H1 (cell line): ENCODE measurements at regions not wholly inside any gene's neighbourhood (a gene's known extent, or its start where the extent isn't known, plus 50 kb on each side); places are given as distances from the start of the nearest gene placed in this dataset.

Experiments
- CTCF ChIA-PET: fragments of 300-600 bp; sonication (Branson Sonifier 250); formaldehyde crosslinking; loops from one replicate; lab custom pipeline; 2021; ENCODE audit not compliant: partially characterized antibody; lab: Charles Lee
- POLR2A ChIA-PET: fragments of 300-600 bp; sonication (Branson Sonifier 250); formaldehyde crosslinking; loops from one replicate; lab custom pipeline; 2021; ENCODE audit warnings: inconsistent platforms; ENCODE audit not compliant: partially characterized antibody; lab: Charles Lee
- DNase-seq, 2 experiments: peaks; one replicate each; pipeline versions ENCODE4 v3.0.0 to v3.0.0-alpha.2; 2010 to 2022; ENCODE audit warnings: low spot score in 2 of 2, low read depth in 1 of 2, mixed read lengths in 1 of 2
- FAIRE-seq: peaks from 2 replicates; lab custom pipeline; 2011; peaks lifted over from hg19 to GRCh38; lab: Jason Lieb, UNC
- H2AFZ ChIP-seq: 2 replicates; pipeline ENCODE4 v1.8.1; 2012; ENCODE audit warnings: low read length, inconsistent platforms
- H2AK5ac ChIP-seq: 2 replicates; pipeline ENCODE4 v1.6.1; 2013; ENCODE audit warnings: low read depth, low read length
- H2BK120ac ChIP-seq: replicated peaks from 2 replicates; pipeline ENCODE3; 2013; ENCODE audit warnings: low read depth, low read length, inconsistent platforms
- H2BK12ac ChIP-seq: 2 replicates; pipeline ENCODE4 v1.6.1; 2013; ENCODE audit warnings: low read depth, low read length
- H2BK15ac ChIP-seq: 2 replicates; pipeline ENCODE4 v1.6.1; 2013; ENCODE audit warnings: low read length
- H2BK20ac ChIP-seq: 2 replicates; pipeline ENCODE4 v1.6.1; 2013; ENCODE audit warnings: low read length
- H2BK5ac ChIP-seq: 2 replicates; pipeline ENCODE4 v1.6.1; 2013; ENCODE audit warnings: low read depth, low read length
- H3K14ac ChIP-seq: 2 replicates; pipeline ENCODE4 v1.6.1; 2013; ENCODE audit warnings: inconsistent platforms; ENCODE audit not compliant: insufficient read length
- H3K18ac ChIP-seq: 2 replicates; pipeline ENCODE4 v1.6.1; 2013; ENCODE audit warnings: low read length; ENCODE audit errors: extremely low read depth
- H3K23ac ChIP-seq: 2 replicates; pipeline ENCODE4 v1.6.1; 2013; ENCODE audit warnings: inconsistent platforms; ENCODE audit not compliant: insufficient read length
- H3K23me2 ChIP-seq: 2 replicates; pipeline ENCODE4 v1.6.1; 2013; ENCODE audit warnings: low read depth, low read length
- H3K27ac ChIP-seq: 2 replicates; pipeline ENCODE4 v1.6.1; 2011; ENCODE audit warnings: low read depth, low read length, inconsistent platforms
- H3K27me3 ChIP-seq, 4 experiments: replicated peaks in 1 of 4; 1 replicate in 1 of 4; 2 replicates in 3 of 4; pipeline versions ENCODE4 v1.6.1 to v1.8.1; 2011 to 2013; ENCODE audit warnings: low read length in 3 of 4, mild to moderate bottlenecking in 3 of 4, inconsistent platforms in 2 of 4, mixed read lengths in 2 of 4, moderate library complexity in 1 of 4; ENCODE audit not compliant: control insufficient read depth in 3 of 4, insufficient read depth in 3 of 4; ENCODE audit errors: extremely low read depth in 1 of 4
- H3K36me3 ChIP-seq, 4 experiments: 2 replicates each; pipeline versions ENCODE4 v1.6.1 to v1.8.1; 2011 to 2013; ENCODE audit warnings: mild to moderate bottlenecking in 4 of 4, low read length in 3 of 4, moderate library complexity in 2 of 4, control low read depth in 1 of 4, inconsistent platforms in 1 of 4; ENCODE audit not compliant: insufficient read depth in 4 of 4, control insufficient read depth in 2 of 4
- H3K4ac ChIP-seq: replicated peaks from 2 replicates; pipeline ENCODE3; 2013; ENCODE audit warnings: low read length, low read depth, mixed read lengths, inconsistent platforms; ENCODE audit not compliant: insufficient read length
- H3K4me1 ChIP-seq, 4 experiments: replicated peaks in 1 of 4; 1 replicate in 1 of 4; 2 replicates in 3 of 4; pipeline versions ENCODE4 v1.6.1 to v1.8.1; 2011 to 2013; ENCODE audit warnings: low read length in 3 of 4, inconsistent platforms in 2 of 4, mixed read lengths in 1 of 4; ENCODE audit not compliant: insufficient read depth in 4 of 4, control insufficient read depth in 3 of 4
- H3K4me2 ChIP-seq, 2 experiments: 2 replicates each; pipeline versions ENCODE4 v1.6.1 to v1.8.1; 2011 to 2013; ENCODE audit warnings: low read depth in 2 of 2, low read length in 2 of 2, control low read depth in 1 of 2, inconsistent platforms in 1 of 2, mild to moderate bottlenecking in 1 of 2; ENCODE audit not compliant: insufficient read depth in 1 of 2
- H3K4me3 ChIP-seq, 4 experiments: fragments of 200-600, 300-600 bp in 1 of 4; sonication (generic), shearing (Covaris generic), sonication (Bioruptor Twin) in 1 of 4; 2 replicates each; pipeline versions ENCODE4 v1.5.1 to v1.8.1; 2011 to 2016; ENCODE audit warnings: low read length in 4 of 4, low read depth in 3 of 4, control low read depth in 2 of 4, inconsistent platforms in 2 of 4, mild to moderate bottlenecking in 2 of 4, mixed read lengths in 1 of 4, moderate library complexity in 1 of 4; ENCODE audit not compliant: insufficient read depth in 2 of 4; ENCODE audit errors: extremely low read depth in 1 of 4
- H3K56ac ChIP-seq: replicated peaks from 2 replicates; pipeline ENCODE3; 2013; ENCODE audit warnings: low read depth, mild to moderate bottlenecking, mixed read lengths, low read length, inconsistent platforms; ENCODE audit not compliant: insufficient read length
- H3K79me1 ChIP-seq: 2 replicates; pipeline ENCODE4 v1.6.1; 2013; ENCODE audit warnings: low read depth, low read length, control low read depth
- H3K79me2 ChIP-seq, 2 experiments: 2 replicates each; pipeline versions ENCODE4 v1.6.1 to v1.8.1; 2012 to 2013; ENCODE audit warnings: low read length in 2 of 2, mild to moderate bottlenecking in 2 of 2, inconsistent platforms in 1 of 2; ENCODE audit not compliant: insufficient read depth in 2 of 2, control insufficient read depth in 1 of 2
- H3K9ac ChIP-seq, 4 experiments: replicated peaks in 1 of 4; 1 replicate in 1 of 4; 2 replicates in 3 of 4; pipeline versions ENCODE4 v1.6.1 to v1.8.1; 2011 to 2013; ENCODE audit warnings: low read depth in 3 of 4, low read length in 3 of 4, control low read depth in 2 of 4, mild to moderate bottlenecking in 2 of 4, moderate library complexity in 2 of 4, inconsistent platforms in 1 of 4; ENCODE audit errors: extremely low read depth in 1 of 4
- H3K9me3 ChIP-seq, 2 experiments: 2 replicates each; pipeline versions ENCODE4 v1.6.1 to v1.8.1; 2012 to 2013; ENCODE audit warnings: mild to moderate bottlenecking in 2 of 2, moderate library complexity in 2 of 2, control low read depth in 1 of 2, inconsistent platforms in 1 of 2, low read depth in 1 of 2, low read length in 1 of 2, mixed read lengths in 1 of 2; ENCODE audit not compliant: insufficient read depth in 2 of 2
- H4K20me1 ChIP-seq, 2 experiments: replicated peaks in 1 of 2; 2 replicates each; pipeline versions ENCODE3 to v1.8.1; 2011 to 2013; ENCODE audit warnings: inconsistent platforms in 2 of 2, low read length in 2 of 2, mild to moderate bottlenecking in 1 of 2; ENCODE audit not compliant: insufficient read depth in 2 of 2, control insufficient read depth in 1 of 2
- H4K5ac ChIP-seq: 2 replicates; pipeline ENCODE4 v1.6.1; 2013; ENCODE audit warnings: low read length, low read depth, mixed read lengths, inconsistent platforms; ENCODE audit not compliant: insufficient read length
- H4K8ac ChIP-seq: 2 replicates; pipeline ENCODE4 v1.8.0; 2013; ENCODE audit warnings: mild to moderate bottlenecking, moderate library complexity, low read length, inconsistent platforms; ENCODE audit not compliant: insufficient read depth; ENCODE audit errors: extremely low read depth
- H4K91ac ChIP-seq: replicated peaks from 2 replicates; pipeline ENCODE3; 2013; ENCODE audit warnings: low read length, mixed read lengths, inconsistent platforms; ENCODE audit not compliant: insufficient read length
- ATF3 ChIP-seq: IDR thresholded peaks from 2 replicates; pipeline ENCODE4 v1.6.1; 2011; ENCODE audit warnings: low read depth, mild to moderate bottlenecking, low read length; ENCODE audit not compliant: insufficient read depth
- CREB1 ChIP-seq: IDR thresholded peaks from 2 replicates; pipeline ENCODE4 v1.6.1; 2012; ENCODE audit warnings: inconsistent platforms
- CTCF ChIP-seq, 3 experiments: IDR thresholded peaks; 1 replicate in 2 of 3; 2 replicates in 1 of 3; pipeline versions ENCODE4 v1.5.1 to v1.6.1; 2011; ENCODE audit warnings: low read length in 3 of 3, mild to moderate bottlenecking in 3 of 3, inconsistent platforms in 2 of 3, low read depth in 1 of 3, moderate library complexity in 1 of 3; ENCODE audit not compliant: insufficient read depth in 1 of 3; ENCODE audit errors: control extremely low read depth in 1 of 3
- E2F6 ChIP-seq: IDR thresholded peaks from 2 replicates; pipeline ENCODE4 v1.6.1; 2012; ENCODE audit warnings: inconsistent platforms
- FOSL1 ChIP-seq: IDR thresholded peaks from 2 replicates; pipeline ENCODE4 v1.6.1; 2011; ENCODE audit warnings: mild to moderate bottlenecking, low read depth, low read length, moderate library complexity; ENCODE audit not compliant: insufficient read depth
- KDM1A ChIP-seq: fragments of 200-600, 300-600 bp; sonication (generic); IDR thresholded peaks from 2 replicates; pipeline ENCODE4 v1.7.1; 2016; ENCODE audit warnings: mild to moderate bottlenecking, low read length, borderline replicate concordance
- POU5F1 ChIP-seq: IDR thresholded peaks from 2 replicates; pipeline ENCODE4 v1.6.1; 2011; ENCODE audit warnings: low read depth, mild to moderate bottlenecking, low read length, moderate library complexity
- SIRT6 ChIP-seq: IDR thresholded peaks from one replicate; pipeline ENCODE4 v1.7.1; 2012; ENCODE audit warnings: low read length, inconsistent platforms
- SRF ChIP-seq: IDR thresholded peaks from 2 replicates; pipeline ENCODE4 v1.6.1; 2011; ENCODE audit warnings: mild to moderate bottlenecking, low read depth, low read length, moderate library complexity
- USF2 ChIP-seq: IDR thresholded peaks from 2 replicates; pipeline ENCODE4 v1.6.1; 2011; ENCODE audit warnings: low read length, improper control_type of control experiment
- WGBS, 2 experiments: shearing (Covaris generic) in 1 of 2; methylation state at CpG; one replicate each; pipeline versions ENCODE4 v1.1.6 to v1.1.7; 2013 to 2015; ENCODE audit warnings: low lambda C conversion rate in 2 of 2, mixed read lengths in 2 of 2, inconsistent platforms in 1 of 2, low coverage in 1 of 2, missing lambda C conversion rate in 1 of 2; ENCODE audit not compliant: insufficient replicate concordance in 2 of 2, insufficient coverage in 1 of 2, insufficient read length in 1 of 2; ENCODE audit errors: extremely low coverage in 1 of 2, missing lambda C conversion rate in 1 of 2; 5-methylcytosine and 5-hydroxymethylcytosine counted together

- H3K36me3 ChIP-seq, result no peaks in the 10 kb centered on the region
- no peak overlapping the region for H3K27ac ChIP-seq
- no peak overlapping the region for H3K4ac ChIP-seq
- no peak overlapping the region for H3K4me3 ChIP-seq
- H3K23ac ChIP-seq, result no peak overlapping the region
- POLR2A ChIA-PET, result interaction anchor here (0.6 to 6.4 kb wide), 13 partner anchors 8 to 46 kb away, joined by 3 to 56 read pairs (median 4); no protein-coding TSS in a partner anchor
- no peaks in the 10 kb centered on the region for H3K9me3 ChIP-seq
- H4K8ac ChIP-seq, result no peak overlapping the region
- no peak overlapping the region for H3K18ac ChIP-seq
- DNase-seq (no peak), FAIRE-seq (no peak)
- H2BK15ac ChIP-seq, result no peak overlapping the region
- H4K20me1 ChIP-seq, result no peaks in the 10 kb centered on the region
- H2AK5ac ChIP-seq, result no peak overlapping the region
- no peaks in the 10 kb centered on the region for H3K23me2 ChIP-seq
- no peaks in the 10 kb centered on the region for H3K79me1 ChIP-seq
- no peak overlapping the region for H4K5ac ChIP-seq
- H2BK120ac ChIP-seq, result no peak overlapping the region
- CTCF ChIA-PET, result interaction anchor here (0.9 to 2.4 kb wide), 5 partner anchors 31 to 76 kb away, joined by 3 to 9 read pairs (median 4); no protein-coding TSS in a partner anchor
- H3K14ac ChIP-seq, result no peak overlapping the region
- H2BK5ac ChIP-seq, result no peak overlapping the region
- no peak overlapping the region for H2AFZ ChIP-seq
- 91% methylated on average over 4 of the region's 4 CpGs; no CpG with 5 or more reads in 1 of the 2 experiments for WGBS, 2 experiments
- no peak overlapping the region for H4K91ac ChIP-seq
- no peak overlapping the region for H3K56ac ChIP-seq
- H2BK12ac ChIP-seq, result no peak overlapping the region
- no peak overlapping the region for H3K4me2 ChIP-seq
- no peaks in the 10 kb centered on the region for H3K79me2 ChIP-seq
- H2BK20ac ChIP-seq, result no peak overlapping the region
- H3K9ac ChIP-seq, result no peak overlapping the region
- H3K27me3 ChIP-seq, result no peaks in the 10 kb centered on the region
- peaks cover 8 to 15% (median 10%) of the 10 kb centered on the region in 4 experiments for H3K4me1 ChIP-seq
- TF ChIP-seq KDM1A, result no peak
- no peak for TF ChIP-seq SRF
- TF ChIP-seq SIRT6, result no peak
- no peak for TF ChIP-seq USF2
- no peak for TF ChIP-seq E2F6
- no peak for TF ChIP-seq ATF3
- TF ChIP-seq CREB1, result no peak
- no peak for TF ChIP-seq POU5F1
- TF ChIP-seq FOSL1, result no peak
- TF ChIP-seq CTCF (IDR thresholded peaks at IDR 0.05; ENCODE audit: control extremely low read depth in 1 of 3, insufficient read depth in 1 of 3, low read depth in 1 of 3, low read length in 3 of 3), result no peak
Measured at GRCh38 chr6:37097335-37097734, 72.6 kb upstream of the PIM1 start.
